ENCODE measurements at regions not wholly inside any gene's neighbourhood (a gene's known extent, or its start where the extent isn't known, plus 50 kb on each side); places are given as distances from the start of the nearest gene placed in this dataset.

GRCh38 chr9:17081351-17081750, 53.5 kb upstream of the CNTLN start:
- no peak for TF ChIP-seq POLR2AphosphoS5 (IDR thresholded peaks at IDR 0.05; ENCODE audit: low read depth, low read length)
- TF ChIP-seq CTCF (IDR thresholded peaks at IDR 0.05) = no peak
- no peak for TF ChIP-seq REST (IDR thresholded peaks at IDR 0.05; ENCODE audit: insufficient read depth in 1 of 2, low read depth in 2 of 2, low read length in 1 of 2)
